Epithelial cell of prostate (primary cell): ENCODE measurements at regions not wholly inside any gene's neighbourhood (a gene's known extent, or its start where the extent isn't known, plus 50 kb on each side); places are given as distances from the start of the nearest gene placed in this dataset.
"Not testable (repeated sequence)": the region's sequence is repeated elsewhere in the genome, so short reads cannot be mapped to it uniquely, and the experiment has no call there.

ENCODE experiments used
- DNase-seq: peaks from one replicate; pipeline ENCODE4 v3.0.0-alpha.2; 2011; ENCODE audit warnings: low read depth, low spot score
- H3K27ac ChIP-seq: fragments of 450-650 bp; 2 replicates; pipeline ENCODE4 v1.5.1; 2017; ENCODE audit warnings: mild to moderate bottlenecking

- H3K27ac ChIP-seq = no peak overlapping the region
- DNase-seq = no peak
Observed at GRCh38 chr12:115394496-115395220, 710.7 kb upstream of the TBX3 start.

DNA sequence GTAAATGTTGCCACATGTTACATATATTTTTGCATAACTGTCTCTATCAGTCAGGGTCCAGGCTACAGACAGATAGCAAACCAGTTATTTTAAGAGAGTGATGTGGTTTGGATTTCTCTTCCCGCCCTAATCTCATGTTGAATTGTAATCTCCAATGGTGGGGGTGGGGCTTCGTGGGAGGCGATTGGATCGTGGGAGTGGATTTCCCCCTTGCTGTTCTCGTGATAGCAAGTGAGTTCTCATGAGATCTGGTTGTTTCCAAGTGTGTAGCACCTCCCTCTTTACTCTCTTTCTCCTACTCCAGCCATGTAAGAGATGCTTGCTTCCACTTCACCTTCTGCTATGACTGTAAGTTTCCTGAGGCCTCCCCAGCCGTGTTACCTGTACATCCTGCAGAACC lies 704.2 kb upstream of the TBX3 start:
- no peak for DNase-seq
- no peak overlapping the region for H3K27ac ChIP-seq

- H3K27ac ChIP-seq = no peak overlapping the region
- DNase-seq = no peak
Observed at GRCh38 chr12:115387467-115387901, 703.5 kb upstream of the TBX3 start.

GRCh38 chr12:115386946-115387345 lies 703.0 kb upstream of the TBX3 start:
- H3K27ac ChIP-seq = no peak overlapping the region
- DNase-seq = no peak

GRCh38 chr12:115385141-115385540 lies 701.2 kb upstream of the TBX3 start:
- DNase-seq = no peak
- no peak overlapping the region for H3K27ac ChIP-seq

DNA sequence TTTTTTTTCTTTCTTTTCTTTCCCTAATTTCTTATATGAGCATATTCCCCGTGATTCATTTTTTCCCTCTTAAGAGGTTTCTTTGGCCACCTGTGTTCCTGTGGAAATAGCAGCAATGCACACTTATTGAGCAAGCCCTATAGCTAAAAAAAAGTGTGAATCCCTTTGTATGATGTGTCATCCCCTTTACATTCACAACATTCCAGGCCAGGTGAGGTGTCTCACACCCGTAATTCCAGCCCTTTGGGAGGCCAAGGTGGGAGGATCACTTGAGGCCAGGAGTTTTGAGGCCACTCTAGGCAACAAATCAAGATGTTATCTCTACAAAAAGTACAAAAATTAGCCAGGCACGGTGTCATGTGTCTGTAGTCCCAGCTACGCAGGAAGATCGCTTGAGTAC lies 700.4 kb upstream of the TBX3 start:
- peak overlapping the region; percentile 62 for H3K27ac ChIP-seq

DNA sequence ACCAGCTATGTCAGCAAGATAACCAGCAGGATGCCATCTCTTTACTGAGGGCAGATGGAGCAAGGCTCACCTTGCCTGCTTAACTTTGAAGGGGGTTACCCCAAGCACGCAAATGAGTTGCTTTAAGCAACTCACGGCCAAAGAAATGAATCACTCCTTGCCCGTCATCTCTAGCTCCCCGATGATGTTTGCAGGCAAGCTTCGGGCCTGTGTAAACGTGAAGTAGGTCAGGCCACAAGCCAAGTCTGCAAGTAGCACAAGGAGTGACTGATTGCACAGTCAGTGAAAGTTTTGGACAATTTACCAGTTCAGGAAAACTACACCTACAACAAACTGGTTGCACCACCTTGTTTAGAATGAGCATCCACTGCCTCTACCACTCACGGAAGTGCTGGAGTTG lies 699.7 kb upstream of the TBX3 start:
- DNase-seq = peak; percentile 99

More for the DNA sequence above, 700.4 kb upstream of the TBX3 start:
- DNase-seq = no peak

GRCh38 chr12:115382681-115383080 lies 698.7 kb upstream of the TBX3 start:
- no peak overlapping the region for H3K27ac ChIP-seq
- no peak for DNase-seq

More for the DNA sequence above, 699.7 kb upstream of the TBX3 start:
- H3K27ac ChIP-seq = peak overlapping the region; percentile 62

- DNase-seq = no peak
- no peak overlapping the region for H3K27ac ChIP-seq
Observed at GRCh38 chr12:115380546-115381120, 696.7 kb upstream of the TBX3 start.

DNA sequence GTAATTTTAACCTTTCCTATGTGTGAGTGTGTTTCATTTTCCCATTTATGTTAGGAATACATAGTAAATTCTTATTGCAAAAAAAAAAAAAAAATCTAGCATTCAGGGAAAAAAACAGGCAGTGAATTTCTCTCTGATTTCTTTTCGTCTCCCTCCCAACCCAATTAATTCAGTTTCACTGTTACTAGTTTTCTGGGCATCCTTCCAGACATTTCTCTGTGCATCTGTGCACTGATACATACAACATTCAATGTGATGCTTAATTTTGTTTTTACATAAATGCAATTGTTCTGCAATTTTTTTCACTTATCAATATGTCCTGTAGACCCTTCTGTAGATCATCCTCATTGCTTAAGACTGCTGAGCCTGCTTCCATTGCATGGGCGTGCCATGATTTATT lies 694.3 kb upstream of the TBX3 start:
- H3K27ac ChIP-seq = no peak overlapping the region
- DNase-seq = no peak

- H3K27ac ChIP-seq = no peak overlapping the region
- DNase-seq = no peak
Observed at GRCh38 chr12:115377779-115378178, 693.8 kb upstream of the TBX3 start.

DNA sequence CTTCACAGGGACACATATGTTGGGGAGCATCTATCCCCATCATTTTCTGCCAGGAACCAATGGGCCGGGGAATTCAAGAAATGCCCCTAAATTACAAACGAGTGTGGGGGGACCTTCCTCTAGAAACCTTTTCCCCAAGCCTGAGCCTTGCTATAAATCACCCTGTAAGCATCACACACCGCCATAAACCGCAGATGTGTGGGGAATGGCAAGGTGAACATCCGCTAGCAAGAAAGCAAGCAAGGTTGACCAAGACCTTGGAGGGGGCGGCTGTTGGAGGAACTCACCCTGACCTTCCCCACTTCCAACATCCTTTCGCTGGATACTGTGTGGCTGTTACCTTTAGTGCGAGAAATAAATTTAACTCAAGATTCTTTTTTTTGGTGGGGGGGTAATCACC lies 693.3 kb upstream of the TBX3 start:
- DNase-seq = no peak
- no peak overlapping the region for H3K27ac ChIP-seq

- H3K27ac ChIP-seq = peak overlapping the region; percentile 25
- peak; percentile 75 for DNase-seq
Observed at GRCh38 chr12:115375186-115375991, 691.4 kb upstream of the TBX3 start.

GRCh38 chr12:115374480-115375185 lies 690.7 kb upstream of the TBX3 start:
- no peak for DNase-seq
- H3K27ac ChIP-seq = peak overlapping the region; percentile 25

DNA sequence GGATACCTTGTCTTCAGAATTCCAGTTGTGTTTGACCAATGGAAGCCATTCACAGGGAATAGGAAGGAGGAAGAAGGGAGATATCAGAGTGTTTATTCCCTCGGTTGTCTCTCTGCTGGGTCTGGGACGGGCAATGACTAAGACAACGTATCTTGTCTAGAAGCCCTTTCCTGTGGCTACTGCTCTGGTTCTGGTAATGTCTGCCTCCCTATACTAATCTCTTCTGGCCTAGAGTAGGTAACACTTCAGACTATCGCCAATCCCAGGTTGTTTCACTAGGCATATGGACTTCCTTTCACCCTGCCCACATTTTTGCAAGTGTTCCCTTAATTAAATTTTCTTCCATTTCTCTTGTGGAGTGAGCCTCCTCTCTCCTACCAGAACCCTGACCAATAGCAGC lies 687.7 kb upstream of the TBX3 start:
- no peak for DNase-seq
- no peak overlapping the region for H3K27ac ChIP-seq

DNA sequence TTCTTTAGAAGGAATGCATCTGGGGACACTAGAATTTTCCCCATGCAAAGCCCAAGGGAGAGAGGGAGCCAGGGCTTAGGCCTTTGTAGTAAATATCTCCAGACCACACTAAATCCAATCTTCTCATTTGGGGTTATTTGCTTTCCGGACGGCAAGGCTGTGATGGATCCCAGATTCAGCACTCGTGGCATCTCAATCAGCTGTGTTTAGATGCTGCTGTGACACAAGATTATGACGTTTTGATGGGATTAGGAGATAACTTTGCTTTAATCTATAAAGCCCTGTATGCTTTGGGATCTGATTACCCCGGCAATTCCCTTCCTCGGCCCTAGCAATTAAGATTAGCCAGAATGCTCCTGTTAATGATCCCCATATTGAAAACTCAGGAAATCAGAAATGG lies 686.7 kb upstream of the TBX3 start:
- no peak for DNase-seq
- H3K27ac ChIP-seq = no peak overlapping the region

GRCh38 chr12:115370207-115370606 lies 686.2 kb upstream of the TBX3 start:
- DNase-seq = no peak
- no peak overlapping the region for H3K27ac ChIP-seq

DNA sequence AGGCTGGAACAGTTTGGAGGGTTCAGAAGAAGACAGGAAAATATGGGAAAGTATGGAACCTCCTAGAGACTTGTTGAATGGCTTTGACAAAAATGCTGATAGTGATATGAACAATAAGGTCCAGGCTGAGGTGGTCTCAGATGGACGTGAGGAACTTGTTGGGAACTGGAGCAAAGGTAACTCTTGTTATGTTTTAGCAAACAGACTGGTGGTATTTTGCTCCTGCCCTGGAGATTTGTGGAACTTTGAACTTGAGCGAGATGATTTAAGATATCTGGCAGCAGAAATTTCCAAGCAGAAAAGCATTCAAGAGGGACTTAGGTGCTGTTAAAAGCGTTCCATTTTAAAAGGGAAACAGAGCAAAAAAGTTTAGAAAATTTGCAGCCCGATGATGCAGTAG lies 682.3 kb upstream of the TBX3 start:
- H3K27ac ChIP-seq, DNase-seq: not testable (repeated sequence)

DNA sequence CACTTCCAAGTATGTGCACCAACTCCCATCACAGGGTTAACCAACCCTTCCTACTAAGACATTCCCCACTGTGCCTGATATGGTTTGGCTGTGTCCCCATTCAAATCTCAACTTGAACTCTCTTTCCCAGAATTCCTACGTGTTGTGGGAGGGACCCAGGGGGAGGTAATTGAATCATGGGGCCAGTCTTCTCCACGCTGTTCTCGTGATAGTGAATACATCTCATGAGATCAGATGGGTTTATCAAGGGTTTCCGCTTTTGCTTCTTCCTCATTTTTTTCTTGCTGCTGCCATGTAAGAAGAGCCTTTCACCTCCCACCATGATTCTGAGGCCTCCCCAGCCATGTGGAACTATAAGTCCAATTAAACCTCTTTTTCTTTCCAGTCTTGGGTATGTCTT lies 681.8 kb upstream of the TBX3 start:
- DNase-seq, H3K27ac ChIP-seq: not testable (repeated sequence)

GRCh38 chr12:115364921-115365320 lies 680.9 kb upstream of the TBX3 start:
- H3K27ac ChIP-seq = no peak overlapping the region
- no peak for DNase-seq
